Spleen (tissue), 7 donors: ENCODE measurements at regions not wholly inside any gene's neighbourhood (a gene's known extent, or its start where the extent isn't known, plus 50 kb on each side); places are given as distances from the start of the nearest gene placed in this dataset.

Experiments
- POLR2A ChIP-seq, 3 donors: fragments of 450-650 bp; IDR thresholded peaks; one replicate each; pipeline ENCODE4 v1.5.1; 2017; ENCODE audit warnings: antibody characterized with exemption in 3 of 3, mild to moderate bottlenecking in 1 of 3
- POLR2AphosphoS5 ChIP-seq, 3 donors: sonication (generic); formaldehyde crosslinking; IDR thresholded peaks; one replicate each; pipeline ENCODE4 v1.5.1; 2017; ENCODE audit warnings: antibody characterized with exemption in 3 of 3
- TF ChIP-seq, protein P1 (sequence below), 11 experiments: fragments of 200-600 bp in 7 of 11; fragments of 450-650 bp in 4 of 11; sonication (generic) in 4 of 11; IDR thresholded peaks in 8 of 11; conservative IDR thresholded peaks in 3 of 11; 1 replicate in 7 of 11; 2 replicates in 4 of 11; pipeline versions ENCODE4 v1.4.0 to v1.8.0; 2016 to 2021; ENCODE audit warnings: antibody characterized with exemption in 11 of 11, inconsistent platforms in 4 of 11, mild to moderate bottlenecking in 1 of 11
- donor health status: DM: no; HTN: no; CAD: no; lungs with moderate emphysema.
- donor health status: DM: no; HTN: no; CAD: no.
- donor health status: DM: no; HTN: no; CAD: no.

- TF ChIP-seq, protein P1, sequence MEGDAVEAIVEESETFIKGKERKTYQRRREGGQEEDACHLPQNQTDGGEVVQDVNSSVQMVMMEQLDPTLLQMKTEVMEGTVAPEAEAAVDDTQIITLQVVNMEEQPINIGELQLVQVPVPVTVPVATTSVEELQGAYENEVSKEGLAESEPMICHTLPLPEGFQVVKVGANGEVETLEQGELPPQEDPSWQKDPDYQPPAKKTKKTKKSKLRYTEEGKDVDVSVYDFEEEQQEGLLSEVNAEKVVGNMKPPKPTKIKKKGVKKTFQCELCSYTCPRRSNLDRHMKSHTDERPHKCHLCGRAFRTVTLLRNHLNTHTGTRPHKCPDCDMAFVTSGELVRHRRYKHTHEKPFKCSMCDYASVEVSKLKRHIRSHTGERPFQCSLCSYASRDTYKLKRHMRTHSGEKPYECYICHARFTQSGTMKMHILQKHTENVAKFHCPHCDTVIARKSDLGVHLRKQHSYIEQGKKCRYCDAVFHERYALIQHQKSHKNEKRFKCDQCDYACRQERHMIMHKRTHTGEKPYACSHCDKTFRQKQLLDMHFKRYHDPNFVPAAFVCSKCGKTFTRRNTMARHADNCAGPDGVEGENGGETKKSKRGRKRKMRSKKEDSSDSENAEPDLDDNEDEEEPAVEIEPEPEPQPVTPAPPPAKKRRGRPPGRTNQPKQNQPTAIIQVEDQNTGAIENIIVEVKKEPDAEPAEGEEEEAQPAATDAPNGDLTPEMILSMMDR (IDR thresholded peaks at IDR 0.05 in 8 of 11, conservative IDR thresholded peaks at IDR 0.05 in 3 of 11) = no peak
- TF ChIP-seq POLR2A (IDR thresholded peaks at IDR 0.05) (no peak), POLR2AphosphoS5 (IDR thresholded peaks at IDR 0.05) (no peak)
Measured at GRCh38 chr2:76641506-76641905, 880.7 kb downstream of the LRRTM4 start.
